PFSK-1 (cell line): ENCODE measurements at regions not wholly inside any gene's neighbourhood (a gene's known extent, or its start where the extent isn't known, plus 50 kb on each side); places are given as distances from the start of the nearest gene placed in this dataset.

Source experiments
- POLR2AphosphoS5 ChIP-seq: IDR thresholded peaks from 2 replicates; pipeline ENCODE4 v1.6.1; 2012; ENCODE audit warnings: low read depth, mild to moderate bottlenecking, control low read depth, low read length, moderate library complexity
- TAF1 ChIP-seq: IDR thresholded peaks from 2 replicates; pipeline ENCODE4 v1.6.1; 2012; ENCODE audit warnings: low read length, control low read depth, borderline replicate concordance; ENCODE audit not compliant: insufficient read depth

GRCh38 chr11:76296731-76297542 is 84.0 kb downstream of the THAP12 start:
- TF ChIP-seq POLR2AphosphoS5 (no peak), TAF1 (no peak)
